ENCODE measurements at regions not wholly inside any gene's neighbourhood (a gene's known extent, or its start where the extent isn't known, plus 50 kb on each side); places are given as distances from the start of the nearest gene placed in this dataset.

- H3K9ac ChIP-seq (ENCODE audit: low read depth, low read length) = no peak overlapping the region
- H3K36me3 ChIP-seq (ENCODE audit: insufficient read depth, low read length) = no peaks in the 10 kb centered on the region
- H3K4me2 ChIP-seq (ENCODE audit: low read length) = no peak overlapping the region
- H3K27me3 ChIP-seq (ENCODE audit: control insufficient read depth, insufficient read depth, low read length) = no peaks in the 10 kb centered on the region
- H3K9me3 ChIP-seq (replicated peaks; ENCODE audit: low read length) = no peaks in the 10 kb centered on the region
- no peak overlapping the region for H3K4me3 ChIP-seq (ENCODE audit: low read length)
- peaks cover 7% of the 10 kb centered on the region for H3K4me1 ChIP-seq (ENCODE audit: control insufficient read depth, insufficient read depth, low read length)
Observed at GRCh38 chr13:80251403-80251802, 89.5 kb downstream of the SPRY2 start.

GRCh38 chr13:80250213-80250810 lies 90.6 kb downstream of the SPRY2 start:
- Histone ChIP-seq H3K9ac (ENCODE audit: low read depth, low read length) (no peak overlapping the region), H3K36me3 (ENCODE audit: insufficient read depth, low read length) (no peaks in the 10 kb centered on the region), H3K9me3 (replicated peaks; ENCODE audit: low read length) (no peaks in the 10 kb centered on the region), H3K4me1 (ENCODE audit: control insufficient read depth, insufficient read depth, low read length) (peaks cover 7% of the 10 kb centered on the region), H3K27me3 (ENCODE audit: control insufficient read depth, insufficient read depth, low read length) (no peaks in the 10 kb centered on the region), H3K4me2 (ENCODE audit: low read length) (peak overlapping the region; percentile 60), H3K4me3 (ENCODE audit: low read length) (peak overlapping the region; percentile 38)

GRCh38 chr13:80249516-80250212 lies 91.3 kb downstream of the SPRY2 start:
- H3K9ac ChIP-seq (ENCODE audit: low read depth, low read length) = no peak overlapping the region
- H3K4me1 ChIP-seq (ENCODE audit: control insufficient read depth, insufficient read depth, low read length) = peaks cover 7% of the 10 kb centered on the region
- peak overlapping the region; percentile 60 for H3K4me2 ChIP-seq (ENCODE audit: low read length)
- H3K36me3 ChIP-seq (ENCODE audit: insufficient read depth, low read length) = no peaks in the 10 kb centered on the region
- H3K4me3 ChIP-seq (ENCODE audit: low read length) = peak overlapping the region; percentile 38
- H3K27me3 ChIP-seq (ENCODE audit: control insufficient read depth, insufficient read depth, low read length) = no peaks in the 10 kb centered on the region
- H3K9me3 ChIP-seq (replicated peaks; ENCODE audit: low read length) = no peaks in the 10 kb centered on the region

- H3K36me3 ChIP-seq (ENCODE audit: insufficient read depth, low read length) = no peaks in the 10 kb centered on the region
- no peaks in the 10 kb centered on the region for H3K27me3 ChIP-seq (ENCODE audit: control insufficient read depth, insufficient read depth, low read length)
- no peaks in the 10 kb centered on the region for H3K9me3 ChIP-seq (replicated peaks; ENCODE audit: low read length)
- H3K4me3 ChIP-seq (ENCODE audit: low read length) = no peak overlapping the region
- H3K4me2 ChIP-seq (ENCODE audit: low read length) = no peak overlapping the region
- H3K9ac ChIP-seq (ENCODE audit: low read depth, low read length) = no peak overlapping the region
- H3K4me1 ChIP-seq (ENCODE audit: control insufficient read depth, insufficient read depth, low read length) = peaks cover 12% of the 10 kb centered on the region
Observed at GRCh38 chr13:80245162-80245733, 95.7 kb downstream of the SPRY2 start.

GRCh38 chr13:80244574-80244973 lies 96.4 kb downstream of the SPRY2 start:
- Histone ChIP-seq H3K9ac (ENCODE audit: low read depth, low read length) (no peak overlapping the region), H3K4me2 (ENCODE audit: low read length) (no peak overlapping the region)

GRCh38 chr13:80242728-80243427 lies 98.0 kb downstream of the SPRY2 start:
- Histone ChIP-seq H3K36me3 (ENCODE audit: insufficient read depth, low read length) (no peaks in the 10 kb centered on the region), H3K4me3 (ENCODE audit: low read length) (no peak overlapping the region), H3K4me2 (ENCODE audit: low read length) (no peak overlapping the region), H3K9me3 (replicated peaks; ENCODE audit: low read length) (no peaks in the 10 kb centered on the region), H3K27me3 (ENCODE audit: control insufficient read depth, insufficient read depth, low read length) (no peaks in the 10 kb centered on the region), H3K9ac (ENCODE audit: low read depth, low read length) (no peak overlapping the region), H3K4me1 (ENCODE audit: control insufficient read depth, insufficient read depth, low read length) (peaks cover 12% of the 10 kb centered on the region)

More at GRCh38 chr13:80244574-80244973, 96.4 kb downstream of the SPRY2 start:
- H3K4me3 ChIP-seq (ENCODE audit: low read length) = no peak overlapping the region
- H3K4me1 ChIP-seq (ENCODE audit: control insufficient read depth, insufficient read depth, low read length) = peaks cover 16% of the 10 kb centered on the region
- H3K36me3 ChIP-seq (ENCODE audit: insufficient read depth, low read length) = no peaks in the 10 kb centered on the region
- H3K9me3 ChIP-seq (replicated peaks; ENCODE audit: low read length) = no peaks in the 10 kb centered on the region
- no peaks in the 10 kb centered on the region for H3K27me3 ChIP-seq (ENCODE audit: control insufficient read depth, insufficient read depth, low read length)

- Histone ChIP-seq H3K36me3 (ENCODE audit: insufficient read depth, low read length) (no peaks in the 10 kb centered on the region), H3K9ac (ENCODE audit: low read depth, low read length) (no peak overlapping the region), H3K4me3 (ENCODE audit: low read length) (no peak overlapping the region), H3K4me1 (ENCODE audit: control insufficient read depth, insufficient read depth, low read length) (peaks cover 24% of the 10 kb centered on the region), H3K9me3 (replicated peaks; ENCODE audit: low read length) (no peaks in the 10 kb centered on the region), H3K4me2 (ENCODE audit: low read length) (no peak overlapping the region), H3K27me3 (ENCODE audit: control insufficient read depth, insufficient read depth, low read length) (no peaks in the 10 kb centered on the region)
Observed at GRCh38 chr13:80239571-80240255, 101.2 kb downstream of the SPRY2 start.

- Histone ChIP-seq H3K4me3 (ENCODE audit: low read length) (no peak overlapping the region), H3K9ac (ENCODE audit: low read depth, low read length) (no peak overlapping the region), H3K27me3 (ENCODE audit: control insufficient read depth, insufficient read depth, low read length) (no peaks in the 10 kb centered on the region), H3K4me2 (ENCODE audit: low read length) (no peak overlapping the region), H3K4me1 (ENCODE audit: control insufficient read depth, insufficient read depth, low read length) (peaks cover 25% of the 10 kb centered on the region), H3K36me3 (ENCODE audit: insufficient read depth, low read length) (no peaks in the 10 kb centered on the region), H3K9me3 (replicated peaks; ENCODE audit: low read length) (no peaks in the 10 kb centered on the region)
Observed at GRCh38 chr13:80239116-80239515, 101.8 kb downstream of the SPRY2 start.

- Histone ChIP-seq H3K4me2 (ENCODE audit: low read length) (no peak overlapping the region), H3K9me3 (replicated peaks; ENCODE audit: low read length) (no peaks in the 10 kb centered on the region), H3K4me1 (ENCODE audit: control insufficient read depth, insufficient read depth, low read length) (peaks cover 19% of the 10 kb centered on the region)
Observed at GRCh38 chr13:80237646-80238045, 103.3 kb downstream of the SPRY2 start.

GRCh38 chr13:80235967-80236302 lies 105.0 kb downstream of the SPRY2 start:
- Histone ChIP-seq H3K9ac (ENCODE audit: low read depth, low read length) (no peak overlapping the region), H3K9me3 (replicated peaks; ENCODE audit: low read length) (no peaks in the 10 kb centered on the region), H3K4me3 (ENCODE audit: low read length) (no peak overlapping the region), H3K4me1 (ENCODE audit: control insufficient read depth, insufficient read depth, low read length) (peaks cover 19% of the 10 kb centered on the region), H3K27me3 (ENCODE audit: control insufficient read depth, insufficient read depth, low read length) (no peaks in the 10 kb centered on the region), H3K4me2 (ENCODE audit: low read length) (peak overlapping the region; percentile 25), H3K36me3 (ENCODE audit: insufficient read depth, low read length) (no peaks in the 10 kb centered on the region)

More at GRCh38 chr13:80237646-80238045, 103.3 kb downstream of the SPRY2 start:
- no peak overlapping the region for H3K4me3 ChIP-seq (ENCODE audit: low read length)
- H3K36me3 ChIP-seq (ENCODE audit: insufficient read depth, low read length) = no peaks in the 10 kb centered on the region
- H3K9ac ChIP-seq (ENCODE audit: low read depth, low read length) = no peak overlapping the region
- no peaks in the 10 kb centered on the region for H3K27me3 ChIP-seq (ENCODE audit: control insufficient read depth, insufficient read depth, low read length)
